GM12865 (cell line): ENCODE measurements at regions not wholly inside any gene's neighbourhood (a gene's known extent, or its start where the extent isn't known, plus 50 kb on each side); places are given as distances from the start of the nearest gene placed in this dataset.

Experiments used
- DNase-seq: peaks from one replicate; pipeline ENCODE4 v3.0.0; 2010; ENCODE audit warnings: low read depth
- H3K4me3 ChIP-seq: 2 replicates; pipeline ENCODE4 v1.5.1; 2011; ENCODE audit warnings: mild to moderate bottlenecking, low read depth, low read length, control low read depth
- TF ChIP-seq, protein P1 (sequence below): IDR thresholded peaks from 2 replicates; pipeline ENCODE4 v1.5.1; 2011; ENCODE audit warnings: low read length, control low read depth, low read depth, inconsistent platforms; ENCODE audit not compliant: insufficient read depth; ENCODE audit errors: missing control alignments

DNA sequence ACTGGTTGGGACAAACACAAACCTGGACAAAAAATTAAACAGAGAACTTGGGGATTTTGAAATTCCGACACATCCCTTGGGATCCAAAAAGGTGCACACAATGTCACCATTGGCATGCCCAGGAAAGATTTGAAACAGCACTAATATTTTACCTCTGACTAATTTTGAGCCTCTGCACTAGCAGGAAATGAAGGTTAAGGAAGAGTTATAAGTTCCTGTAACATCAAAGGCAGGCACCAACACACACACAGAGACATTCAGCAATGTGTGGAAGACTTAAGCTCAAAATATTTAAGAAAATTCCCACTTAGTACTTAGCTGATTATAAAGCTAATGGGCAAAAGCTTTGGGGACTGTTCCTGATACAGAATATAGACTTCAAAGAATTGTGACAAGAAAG lies 247.0 kb downstream of the CDH9 start:
- no peak overlapping the region for H3K4me3 ChIP-seq
- no peak for DNase-seq
- TF ChIP-seq, protein P1, sequence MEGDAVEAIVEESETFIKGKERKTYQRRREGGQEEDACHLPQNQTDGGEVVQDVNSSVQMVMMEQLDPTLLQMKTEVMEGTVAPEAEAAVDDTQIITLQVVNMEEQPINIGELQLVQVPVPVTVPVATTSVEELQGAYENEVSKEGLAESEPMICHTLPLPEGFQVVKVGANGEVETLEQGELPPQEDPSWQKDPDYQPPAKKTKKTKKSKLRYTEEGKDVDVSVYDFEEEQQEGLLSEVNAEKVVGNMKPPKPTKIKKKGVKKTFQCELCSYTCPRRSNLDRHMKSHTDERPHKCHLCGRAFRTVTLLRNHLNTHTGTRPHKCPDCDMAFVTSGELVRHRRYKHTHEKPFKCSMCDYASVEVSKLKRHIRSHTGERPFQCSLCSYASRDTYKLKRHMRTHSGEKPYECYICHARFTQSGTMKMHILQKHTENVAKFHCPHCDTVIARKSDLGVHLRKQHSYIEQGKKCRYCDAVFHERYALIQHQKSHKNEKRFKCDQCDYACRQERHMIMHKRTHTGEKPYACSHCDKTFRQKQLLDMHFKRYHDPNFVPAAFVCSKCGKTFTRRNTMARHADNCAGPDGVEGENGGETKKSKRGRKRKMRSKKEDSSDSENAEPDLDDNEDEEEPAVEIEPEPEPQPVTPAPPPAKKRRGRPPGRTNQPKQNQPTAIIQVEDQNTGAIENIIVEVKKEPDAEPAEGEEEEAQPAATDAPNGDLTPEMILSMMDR = no peak

DNA sequence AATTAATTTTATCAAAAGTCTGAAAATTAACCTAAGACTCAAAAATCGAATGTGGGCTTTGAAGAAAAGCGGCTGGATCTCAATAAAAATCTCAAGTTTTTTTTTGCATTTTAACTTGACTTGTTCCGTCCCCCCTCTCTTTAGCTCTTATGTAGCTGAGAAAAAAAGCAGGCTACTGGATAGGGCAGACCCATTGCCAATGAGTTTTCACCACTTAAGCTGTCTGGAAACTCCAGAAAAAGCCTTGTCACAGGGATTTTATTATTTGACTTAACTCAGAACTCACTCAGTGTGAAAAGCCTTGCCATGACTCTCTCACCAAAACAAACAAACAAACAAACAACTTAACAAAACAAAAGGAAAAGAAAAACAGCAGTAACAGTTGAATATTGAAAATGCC lies 247.4 kb downstream of the CDH9 start:
- TF ChIP-seq, protein P1 = no peak
- DNase-seq = no peak
- no peak overlapping the region for H3K4me3 ChIP-seq

DNA sequence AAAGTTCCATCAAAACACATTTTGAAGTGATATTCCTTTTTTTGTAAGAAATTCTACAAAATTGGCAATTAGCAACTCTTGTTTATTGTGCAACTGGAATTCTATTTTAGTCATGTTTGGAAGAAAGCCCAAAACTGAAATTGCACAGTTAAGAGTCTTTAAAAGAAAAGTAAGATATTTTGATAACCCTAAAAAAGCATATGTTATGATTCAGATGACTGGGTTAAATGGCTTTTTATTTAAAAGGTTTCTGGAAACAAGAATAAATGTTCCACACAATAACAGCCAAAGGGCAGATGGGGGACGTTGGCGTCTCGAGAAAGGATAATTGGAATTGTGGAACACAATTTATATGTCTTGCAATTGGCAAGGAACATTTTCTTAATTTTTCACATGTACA lies 275.2 kb downstream of the CDH9 start:
- no peak for DNase-seq
- TF ChIP-seq, protein P1 = no peak
- H3K4me3 ChIP-seq = no peak overlapping the region

DNA sequence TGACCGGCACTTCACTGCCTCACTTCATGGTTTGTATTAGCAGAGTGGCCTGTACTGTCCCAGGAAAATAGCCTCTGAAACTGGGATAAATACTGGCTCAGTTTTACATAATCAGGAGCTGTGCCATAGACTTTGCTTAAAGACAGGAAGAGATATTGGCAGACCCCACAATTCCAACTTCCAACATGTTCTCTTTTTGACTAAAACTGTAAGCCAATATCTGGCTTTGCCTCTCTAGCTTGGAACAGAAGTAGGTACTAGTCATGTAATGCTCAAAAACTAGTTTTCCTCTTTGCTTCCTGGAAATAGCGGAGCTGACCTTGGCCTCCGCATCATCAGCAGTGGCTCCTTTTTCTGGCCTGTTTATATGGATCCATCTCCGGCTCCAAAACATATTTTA lies 276.9 kb downstream of the CDH9 start:
- H3K4me3 ChIP-seq = no peak overlapping the region
- DNase-seq = no peak
- TF ChIP-seq, protein P1 = no peak

DNA sequence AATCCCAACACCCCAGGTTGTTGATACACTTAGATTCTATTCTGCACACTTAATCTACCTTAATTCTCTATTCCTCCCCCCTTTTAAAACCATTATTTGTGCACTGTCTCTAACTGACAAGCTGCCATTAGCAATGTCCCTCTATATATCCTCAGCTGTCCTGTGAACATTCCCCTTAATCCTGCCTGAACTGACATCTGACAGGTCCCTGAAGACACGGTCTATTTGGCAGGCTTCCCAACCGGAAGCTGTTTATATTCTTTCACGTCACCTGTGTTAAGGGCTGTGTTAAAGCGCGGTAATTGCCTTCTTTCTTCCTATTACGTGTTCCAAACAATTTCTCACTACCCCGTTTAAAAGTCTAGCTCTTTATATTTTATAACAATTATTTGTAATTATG lies 277.3 kb downstream of the CDH9 start:
- TF ChIP-seq, protein P1 = no peak
- no peak overlapping the region for H3K4me3 ChIP-seq
- DNase-seq = no peak

DNA sequence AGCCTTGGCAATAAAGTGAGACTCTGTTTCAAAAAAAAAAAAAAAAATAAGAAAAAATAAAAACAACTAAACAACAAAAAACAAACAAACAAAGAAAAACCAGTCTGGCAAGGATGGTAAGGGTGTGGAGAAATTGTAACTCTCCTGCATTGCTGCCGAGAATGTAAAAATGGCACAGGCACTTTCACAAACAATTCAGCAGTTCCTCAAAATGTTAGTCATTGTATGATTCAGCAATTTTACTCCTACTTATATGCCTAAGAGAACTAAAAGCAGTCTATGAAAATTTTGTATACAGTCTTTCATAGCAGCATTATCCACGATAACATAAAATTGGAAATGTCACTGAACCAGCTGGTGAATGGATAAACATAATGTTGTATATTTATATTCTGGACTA lies 280.4 kb downstream of the CDH9 start:
- H3K4me3 ChIP-seq = no peak overlapping the region
- no peak for DNase-seq
- TF ChIP-seq, protein P1 = no peak

DNA sequence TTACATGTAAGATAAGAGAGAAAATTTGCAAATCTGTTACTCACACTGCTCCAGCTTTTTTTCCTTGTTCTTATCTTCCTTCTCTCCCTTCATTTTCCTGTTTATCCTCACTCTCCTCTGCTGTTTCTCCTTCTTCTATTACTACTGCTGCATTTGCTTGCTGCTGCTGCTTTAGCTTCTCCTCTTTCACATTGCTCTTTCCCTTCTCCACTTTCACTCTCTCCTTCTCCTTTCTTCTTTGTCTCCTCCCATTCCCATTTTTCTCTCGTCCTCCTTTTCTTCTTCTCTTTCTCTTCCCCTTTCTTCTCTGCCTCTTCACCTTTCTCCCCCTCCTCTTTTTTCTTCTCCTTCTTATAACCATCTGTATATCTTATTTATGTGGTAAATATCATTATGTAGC lies 288.6 kb downstream of the CDH9 start:
- DNase-seq = no peak
- H3K4me3 ChIP-seq = no peak overlapping the region
- TF ChIP-seq, protein P1 = no peak
